GM21737 (cell line): ENCODE measurements at regions not wholly inside any gene's neighbourhood (a gene's known extent, or its start where the extent isn't known, plus 50 kb on each side); places are given as distances from the start of the nearest gene placed in this dataset.

ENCODE experiments used
- ATAC-seq: cut with Tn5 transposase; IDR thresholded peaks from one replicate; pipeline ENCODE4 v1.9.1; 2021; ENCODE audit warnings: mild to moderate bottlenecking, moderate library complexity; ENCODE audit not compliant: unreplicated experiment

GRCh38 chr4:46684041-46684440 lies 225.0 kb downstream of the COX7B2 start:
- no peak for ATAC-seq

- ATAC-seq: no peak
Measured at GRCh38 chr4:46676364-46676763, 232.7 kb downstream of the COX7B2 start.

- no peak for ATAC-seq
Measured at GRCh38 chr4:46674326-46674725, 234.7 kb downstream of the COX7B2 start.

- ATAC-seq: no peak
Measured at GRCh38 chr4:46667790-46668189, 241.3 kb downstream of the COX7B2 start.

- ATAC-seq: no peak
Measured at GRCh38 chr4:46656071-46656470, 253.0 kb downstream of the COX7B2 start.

GRCh38 chr4:46653842-46654241 lies 255.2 kb downstream of the COX7B2 start:
- no peak for ATAC-seq

GRCh38 chr4:46649390-46649789 lies 259.5 kb upstream of the GABRA2 start:
- no peak for ATAC-seq

- peak; percentile 75 for ATAC-seq
Measured at GRCh38 chr4:46648088-46648744, 258.3 kb upstream of the GABRA2 start.

GRCh38 chr4:46645126-46645525 lies 255.2 kb upstream of the GABRA2 start:
- ATAC-seq: no peak
